Fibroblast of pulmonary artery (primary cell): ENCODE measurements at regions not wholly inside any gene's neighbourhood (a gene's known extent, or its start where the extent isn't known, plus 50 kb on each side); places are given as distances from the start of the nearest gene placed in this dataset.
A peak's percentile ranks its signal among the peaks of the same experiment; 100 is the strongest.

Experiments
- DNase-seq: peaks from one replicate; pipeline ENCODE4 v3.0.0-alpha.2; 2010; ENCODE audit warnings: low read depth
- H3K4me3 ChIP-seq: replicated peaks from 2 replicates; pipeline ENCODE4 v1.5.1; 2011; ENCODE audit warnings: low read depth, mild to moderate bottlenecking, control low read depth, low read length, moderate library complexity
- CTCF ChIP-seq: IDR thresholded peaks from 2 replicates; pipeline ENCODE4 v1.5.1; 2011; ENCODE audit warnings: mild to moderate bottlenecking, control low read depth, low read length, inconsistent platforms; ENCODE audit errors: missing control alignments

DNA sequence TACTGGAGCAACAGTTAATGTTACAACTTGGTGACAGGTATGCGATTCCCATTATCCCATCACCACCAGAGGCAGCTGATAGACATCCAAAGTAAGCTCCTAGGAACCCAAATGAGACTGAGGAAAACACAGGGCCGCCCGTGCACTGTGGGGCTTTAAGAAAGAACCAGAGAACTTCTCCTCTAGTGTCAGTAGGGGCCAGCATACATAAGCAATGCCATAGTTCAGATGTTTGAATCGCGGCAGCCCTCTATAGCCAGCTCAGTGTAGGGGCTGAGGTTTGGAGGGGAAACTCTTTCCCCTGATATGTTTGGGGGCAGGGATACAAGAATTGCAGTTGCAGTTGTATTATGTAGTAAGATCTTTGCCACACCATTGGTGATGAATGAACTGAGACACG is 593.3 kb upstream of the NCAM2 start:
- no peak for DNase-seq
- H3K4me3 ChIP-seq = no peak overlapping the region
- no peak for TF ChIP-seq CTCF

DNA sequence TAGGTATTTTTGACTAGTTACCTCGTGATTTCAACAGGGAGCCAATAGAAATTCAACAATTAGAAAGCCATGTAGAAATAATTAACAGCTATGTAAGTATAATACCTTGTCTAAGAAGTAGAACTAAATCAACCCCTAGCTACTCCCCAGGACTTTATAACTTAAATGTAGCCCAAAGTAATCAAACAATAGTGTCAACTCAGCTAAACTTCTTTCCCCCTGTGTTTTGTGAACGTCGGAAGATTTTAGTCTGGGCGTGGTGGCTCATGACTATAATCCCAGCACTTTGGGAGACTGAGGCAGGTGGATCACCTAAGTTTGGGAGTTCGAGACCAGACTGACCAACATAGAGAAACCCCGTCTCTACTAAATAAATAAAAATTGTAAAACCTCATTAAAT is 579.9 kb upstream of the NCAM2 start:
- no peak for DNase-seq
- no peak overlapping the region for H3K4me3 ChIP-seq
- TF ChIP-seq CTCF = no peak

- no peak for DNase-seq
- no peak for TF ChIP-seq CTCF
These were observed 578.4 kb upstream of the NCAM2 start for GRCh38 chr21:20419772-20420171.

DNA sequence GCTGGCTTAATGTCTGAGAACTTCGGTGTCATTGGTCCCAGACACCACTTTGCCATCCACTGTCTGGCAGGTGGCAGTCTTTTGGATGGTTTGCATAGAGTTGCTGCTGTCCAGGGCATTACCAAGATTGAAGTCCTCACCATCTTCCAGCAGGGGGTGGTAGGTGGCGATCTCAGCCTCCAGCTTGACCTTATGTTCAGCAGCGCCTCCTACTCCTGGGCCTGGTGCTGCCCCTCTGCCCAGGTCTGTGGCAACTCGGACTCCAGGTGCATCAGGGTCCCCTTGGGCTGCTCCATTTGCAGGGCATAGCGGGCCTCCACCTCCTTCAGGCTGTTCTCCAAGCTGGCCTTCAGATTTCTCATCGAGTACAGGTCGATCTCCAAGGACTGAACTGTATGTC is 573.3 kb upstream of the NCAM2 start:
- DNase-seq = no peak
- no peak overlapping the region for H3K4me3 ChIP-seq
- TF ChIP-seq CTCF = no peak

More at GRCh38 chr21:20419772-20420171, 578.4 kb upstream of the NCAM2 start:
- H3K4me3 ChIP-seq = no peak overlapping the region

- no peak for TF ChIP-seq CTCF
- DNase-seq = no peak
- H3K4me3 ChIP-seq = no peak overlapping the region
These were observed 572.4 kb upstream of the NCAM2 start for GRCh38 chr21:20425856-20426255.

GRCh38 chr21:20440338-20440737 is 557.9 kb upstream of the NCAM2 start:
- TF ChIP-seq CTCF = no peak
- no peak overlapping the region for H3K4me3 ChIP-seq
- DNase-seq = no peak

DNA sequence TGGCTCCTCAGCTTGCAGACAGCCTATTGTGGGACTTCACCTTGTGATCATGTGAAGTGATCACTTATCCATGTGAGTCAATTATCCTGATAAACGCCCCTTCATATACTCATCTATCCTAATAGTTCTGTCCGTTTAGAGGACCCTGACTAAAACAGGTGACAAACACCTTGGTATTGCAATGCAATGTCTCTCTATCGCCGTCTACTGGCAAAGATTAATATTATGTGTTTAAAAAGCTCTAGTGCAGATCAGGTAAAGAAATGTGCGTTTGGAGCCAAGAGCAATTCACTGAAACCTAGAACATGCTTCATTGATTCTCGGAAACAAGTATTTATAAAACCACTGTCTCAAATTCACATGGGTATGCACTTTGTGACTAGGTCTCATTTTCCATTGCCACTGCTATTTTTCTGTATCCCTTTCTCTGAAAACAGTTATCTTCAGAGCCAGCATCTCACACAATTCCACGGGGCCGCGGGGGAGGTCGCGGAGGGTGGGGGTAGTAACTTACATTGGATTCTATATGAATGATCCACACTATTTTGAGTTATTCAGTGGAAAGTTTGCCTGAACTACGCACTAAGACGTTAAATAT is 554.6 kb upstream of the NCAM2 start:
- no peak for DNase-seq
- H3K4me3 ChIP-seq = no peak overlapping the region
- TF ChIP-seq CTCF = peak; percentile 2
